Thoracic aorta (tissue), 2 donors: ENCODE measurements at regions not wholly inside any gene's neighbourhood (a gene's known extent, or its start where the extent isn't known, plus 50 kb on each side); places are given as distances from the start of the nearest gene placed in this dataset.

ENCODE experiments used
- ATAC-seq: fragments of 150-250 bp; one replicate; pipeline ENCODE4 v1.8.0; 2017; ENCODE audit warnings: low read depth; ENCODE audit not compliant: insufficient number of reproducible peaks, low FRiP score
- DNase-seq: peaks from one replicate; pipeline ENCODE4 v3.0.0-alpha.2; 2020; ENCODE audit warnings: low spot score
- H3K27ac ChIP-seq, 2 donors: fragments of 200-600 bp; sonication (generic); 1 replicate in 1 of 2; 2 replicates in 1 of 2; pipeline ENCODE4 v1.5.1; 2016; ENCODE audit warnings: mild to moderate bottlenecking in 2 of 2, moderate library complexity in 2 of 2
- H3K27me3 ChIP-seq: fragments of 200-600 bp; sonication (generic); replicated peaks from 2 replicates; pipeline ENCODE4 v1.6.0; 2016; ENCODE audit warnings: mild to moderate bottlenecking; ENCODE audit not compliant: insufficient read depth
- H3K36me3 ChIP-seq: fragments of 200-600 bp; sonication (generic); one replicate; pipeline ENCODE4 v1.5.1; 2016
- H3K4me1 ChIP-seq, 2 donors: fragments of 200-600 bp; sonication (generic); 1 replicate in 1 of 2; 2 replicates in 1 of 2; pipeline versions ENCODE4 v1.5.1 to v1.6.0; 2016; ENCODE audit warnings: low read depth in 2 of 2, mild to moderate bottlenecking in 1 of 2; ENCODE audit not compliant: control insufficient read depth in 1 of 2
- H3K4me3 ChIP-seq: fragments of 200-600 bp; sonication (generic); 2 replicates; pipeline ENCODE4 v1.5.1; 2016; ENCODE audit warnings: mild to moderate bottlenecking
- H3K9me3 ChIP-seq: fragments of 200-600 bp; sonication (generic); 2 replicates; pipeline ENCODE4 v1.5.1; 2016
- CTCF ChIP-seq: fragments of 200-600 bp; sonication (generic); IDR thresholded peaks from one replicate; pipeline ENCODE4 v1.5.1; 2019; ENCODE audit warnings: antibody characterized with exemption

- peak overlapping the region; percentile 1 to 41 for H3K27ac ChIP-seq
- H3K9me3 ChIP-seq = no peaks in the 10 kb centered on the region
- no peak overlapping the region for H3K4me3 ChIP-seq
- DNase-seq (no peak), ATAC-seq (no peak)
- no peak for TF ChIP-seq CTCF
- no peaks in the 10 kb centered on the region for H3K36me3 ChIP-seq
- no peaks in the 10 kb centered on the region for H3K27me3 ChIP-seq
- H3K4me1 ChIP-seq = peaks cover 12 to 26% of the 10 kb centered on the region in 2 donors
Observed at GRCh38 chr7:113796557-113796956, 122.3 kb downstream of the PPP1R3A start.

- no peak overlapping the region for H3K27ac ChIP-seq
- peaks cover 12 to 26% of the 10 kb centered on the region in 2 donors for H3K4me1 ChIP-seq
- ATAC-seq (no peak), DNase-seq (no peak)
- TF ChIP-seq CTCF = no peak
- H3K9me3 ChIP-seq = no peaks in the 10 kb centered on the region
- H3K4me3 ChIP-seq = no peak overlapping the region
- no peaks in the 10 kb centered on the region for H3K27me3 ChIP-seq
- no peaks in the 10 kb centered on the region for H3K36me3 ChIP-seq
Observed at GRCh38 chr7:113794573-113794972, 124.2 kb downstream of the PPP1R3A start.

- H3K36me3 ChIP-seq = no peaks in the 10 kb centered on the region
- H3K4me3 ChIP-seq = no peak overlapping the region
- H3K27ac ChIP-seq = no peak overlapping the region
- no peaks in the 10 kb centered on the region for H3K9me3 ChIP-seq
- ATAC-seq (no peak), DNase-seq (no peak)
- no peak for TF ChIP-seq CTCF
- peaks cover 12 to 23% of the 10 kb centered on the region in 2 donors for H3K4me1 ChIP-seq
- H3K27me3 ChIP-seq = no peaks in the 10 kb centered on the region
Observed at GRCh38 chr7:113793171-113793570, 125.6 kb downstream of the PPP1R3A start.

- no peak for ATAC-seq
- no peaks in the 10 kb centered on the region for H3K9me3 ChIP-seq
- H3K4me3 ChIP-seq = no peak overlapping the region
- no peaks in the 10 kb centered on the region for H3K4me1 ChIP-seq
- no peak for TF ChIP-seq CTCF
- no peaks in the 10 kb centered on the region for H3K36me3 ChIP-seq
- no peak for DNase-seq
- H3K27ac ChIP-seq = no peak overlapping the region
- H3K27me3 ChIP-seq = no peaks in the 10 kb centered on the region
Observed at GRCh38 chr7:113790025-113790424, 128.8 kb downstream of the PPP1R3A start.

- Histone ChIP-seq H3K27ac (no peak overlapping the region), H3K36me3 (no peaks in the 10 kb centered on the region), H3K4me1 (no peaks in the 10 kb centered on the region), H3K27me3 (no peaks in the 10 kb centered on the region), H3K4me3 (no peak overlapping the region), H3K9me3 (no peaks in the 10 kb centered on the region)
- no peak for TF ChIP-seq CTCF
- no peak for DNase-seq
- no peak for ATAC-seq
Observed at GRCh38 chr7:113787106-113787505, 131.7 kb downstream of the PPP1R3A start.
